ENCODE measurements at regions not wholly inside any gene's neighbourhood (a gene's known extent, or its start where the extent isn't known, plus 50 kb on each side); places are given as distances from the start of the nearest gene placed in this dataset.

DNA sequence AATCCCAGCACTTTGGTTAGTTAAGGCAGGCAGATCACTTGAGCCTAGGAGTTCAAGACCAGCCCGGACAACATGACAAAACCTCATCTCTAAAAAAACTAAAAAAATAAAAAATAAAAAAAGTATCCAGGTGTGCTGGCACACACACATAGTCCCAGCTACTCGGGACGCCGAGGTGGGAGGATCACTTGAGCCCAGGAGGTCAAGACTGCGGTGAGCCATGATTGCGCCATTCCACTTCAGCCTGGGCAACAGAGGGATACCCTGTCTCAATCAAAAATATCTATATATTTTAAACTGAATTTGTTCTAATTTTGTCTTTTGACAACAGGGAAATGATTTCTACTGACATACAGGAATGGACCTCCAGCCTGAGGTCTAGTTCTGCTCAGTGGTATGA lies 73.3 kb upstream of the MBOAT2 start:
- DNase-seq, result no peak
- no peaks in the 10 kb centered on the region for H3K4me1 ChIP-seq
- no peak overlapping the region for H3K4me3 ChIP-seq
- no peaks in the 10 kb centered on the region for H3K36me3 ChIP-seq
- H3K9me3 ChIP-seq (replicated peaks), result peaks cover 6% of the 10 kb centered on the region
- TF ChIP-seq, protein P1, sequence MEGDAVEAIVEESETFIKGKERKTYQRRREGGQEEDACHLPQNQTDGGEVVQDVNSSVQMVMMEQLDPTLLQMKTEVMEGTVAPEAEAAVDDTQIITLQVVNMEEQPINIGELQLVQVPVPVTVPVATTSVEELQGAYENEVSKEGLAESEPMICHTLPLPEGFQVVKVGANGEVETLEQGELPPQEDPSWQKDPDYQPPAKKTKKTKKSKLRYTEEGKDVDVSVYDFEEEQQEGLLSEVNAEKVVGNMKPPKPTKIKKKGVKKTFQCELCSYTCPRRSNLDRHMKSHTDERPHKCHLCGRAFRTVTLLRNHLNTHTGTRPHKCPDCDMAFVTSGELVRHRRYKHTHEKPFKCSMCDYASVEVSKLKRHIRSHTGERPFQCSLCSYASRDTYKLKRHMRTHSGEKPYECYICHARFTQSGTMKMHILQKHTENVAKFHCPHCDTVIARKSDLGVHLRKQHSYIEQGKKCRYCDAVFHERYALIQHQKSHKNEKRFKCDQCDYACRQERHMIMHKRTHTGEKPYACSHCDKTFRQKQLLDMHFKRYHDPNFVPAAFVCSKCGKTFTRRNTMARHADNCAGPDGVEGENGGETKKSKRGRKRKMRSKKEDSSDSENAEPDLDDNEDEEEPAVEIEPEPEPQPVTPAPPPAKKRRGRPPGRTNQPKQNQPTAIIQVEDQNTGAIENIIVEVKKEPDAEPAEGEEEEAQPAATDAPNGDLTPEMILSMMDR (IDR thresholded peaks at IDR 0.05; ENCODE audit: borderline replicate concordance), result no peak
- H3K27ac ChIP-seq (replicated peaks), result no peak overlapping the region
- peaks cover 6% of the 10 kb centered on the region for H3K27me3 ChIP-seq (ENCODE audit: low read depth)
- intact Hi-C loops (cut with micrococcal nuclease), result no loop called here

DNA sequence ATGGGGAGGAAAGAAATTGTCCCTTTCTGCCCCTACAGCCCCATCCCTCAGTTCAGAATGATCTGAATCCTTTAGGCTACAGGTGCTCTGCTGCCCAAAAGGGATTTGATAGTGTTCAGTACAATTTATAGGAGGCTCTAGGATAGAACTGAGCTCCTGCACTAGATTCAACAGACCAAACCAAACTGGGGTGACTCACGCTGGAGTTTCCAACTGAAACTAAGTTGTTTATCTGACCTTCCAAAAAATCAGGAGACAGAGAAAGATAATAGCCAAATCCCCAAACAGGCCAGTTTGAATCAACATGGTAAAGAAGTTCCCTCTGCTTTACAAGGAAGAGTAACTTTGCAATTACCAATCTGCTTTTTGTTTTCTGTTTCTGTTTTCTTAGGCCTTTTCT lies 72.7 kb upstream of the MBOAT2 start:
- Histone ChIP-seq H3K9me3 (replicated peaks) (peaks cover under 1% of the 10 kb centered on the region), H3K36me3 (no peaks in the 10 kb centered on the region), H3K27ac (replicated peaks) (no peak overlapping the region), H3K4me3 (no peak overlapping the region), H3K4me1 (no peaks in the 10 kb centered on the region), H3K27me3 (ENCODE audit: low read depth) (peaks cover 6% of the 10 kb centered on the region)
- TF ChIP-seq, protein P1 (IDR thresholded peaks at IDR 0.05; ENCODE audit: borderline replicate concordance), result no peak
- DNase-seq, result no peak
- intact Hi-C loops (cut with micrococcal nuclease), result no loop called here

DNA sequence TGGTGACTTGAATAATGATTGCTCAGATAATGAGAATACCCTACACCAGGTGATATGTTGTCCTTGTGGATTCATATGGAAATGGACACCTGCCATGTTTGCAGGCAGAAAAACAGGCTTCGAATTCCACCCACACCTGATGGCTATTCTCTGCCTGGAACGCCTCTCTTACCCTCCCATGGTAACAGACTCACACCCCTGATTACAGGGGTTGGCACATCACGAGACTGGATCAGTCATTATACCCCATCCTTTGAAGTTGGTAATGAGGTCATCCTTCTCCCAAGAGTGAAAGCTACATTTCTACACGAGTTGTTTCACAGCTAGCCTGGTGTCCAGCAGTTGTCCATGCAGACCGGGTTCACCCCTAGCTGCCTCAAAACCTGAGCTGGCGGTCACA lies 71.4 kb upstream of the MBOAT2 start:
- no peak overlapping the region for H3K27ac ChIP-seq (replicated peaks)
- no peak for DNase-seq
- intact Hi-C loops (cut with micrococcal nuclease), result no loop called here
- no peaks in the 10 kb centered on the region for H3K9me3 ChIP-seq (replicated peaks)
- TF ChIP-seq, protein P1 (IDR thresholded peaks at IDR 0.05; ENCODE audit: borderline replicate concordance), result no peak
- peaks cover 6% of the 10 kb centered on the region for H3K27me3 ChIP-seq (ENCODE audit: low read depth)
- no peaks in the 10 kb centered on the region for H3K4me1 ChIP-seq
- H3K4me3 ChIP-seq, result no peak overlapping the region
- H3K36me3 ChIP-seq, result no peaks in the 10 kb centered on the region

DNA sequence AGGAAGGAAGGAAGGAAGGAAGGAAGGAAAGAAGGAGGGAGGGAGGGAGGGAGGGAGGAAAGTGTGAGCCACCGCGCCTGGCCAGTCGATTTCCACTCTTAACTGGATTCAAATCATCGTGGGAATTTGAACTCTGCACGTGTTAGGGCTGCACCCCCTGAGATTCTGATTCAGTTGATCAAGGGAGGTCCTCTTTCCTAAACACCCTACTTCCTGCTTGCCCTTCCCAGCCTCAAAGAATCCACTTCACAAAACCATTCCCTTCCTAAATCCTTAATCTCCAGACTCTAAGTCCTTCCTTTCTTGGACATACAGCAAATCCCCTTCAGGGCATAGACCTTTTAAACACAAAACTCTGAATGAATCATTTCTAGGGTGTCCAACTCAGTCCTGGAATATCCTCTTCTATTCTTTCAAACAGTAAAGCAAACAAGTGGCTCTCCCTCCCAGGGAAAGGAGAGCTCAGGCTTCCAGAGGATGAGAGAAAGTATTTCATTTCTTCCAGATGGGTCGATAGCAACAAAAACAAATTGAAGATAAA lies 68.2 kb upstream of the MBOAT2 start:
- H3K27ac ChIP-seq (replicated peaks), result no peak overlapping the region
- H3K36me3 ChIP-seq, result no peaks in the 10 kb centered on the region
- DNase-seq, result no peak
- H3K9me3 ChIP-seq (replicated peaks), result peaks cover 26% of the 10 kb centered on the region
- H3K4me3 ChIP-seq, result no peak overlapping the region
- TF ChIP-seq, protein P1 (IDR thresholded peaks at IDR 0.05; ENCODE audit: borderline replicate concordance), result no peak
- H3K4me1 ChIP-seq, result no peaks in the 10 kb centered on the region
- H3K27me3 ChIP-seq (ENCODE audit: low read depth), result peaks cover 6% of the 10 kb centered on the region
- intact Hi-C loops (cut with micrococcal nuclease), result no loop called here

DNA sequence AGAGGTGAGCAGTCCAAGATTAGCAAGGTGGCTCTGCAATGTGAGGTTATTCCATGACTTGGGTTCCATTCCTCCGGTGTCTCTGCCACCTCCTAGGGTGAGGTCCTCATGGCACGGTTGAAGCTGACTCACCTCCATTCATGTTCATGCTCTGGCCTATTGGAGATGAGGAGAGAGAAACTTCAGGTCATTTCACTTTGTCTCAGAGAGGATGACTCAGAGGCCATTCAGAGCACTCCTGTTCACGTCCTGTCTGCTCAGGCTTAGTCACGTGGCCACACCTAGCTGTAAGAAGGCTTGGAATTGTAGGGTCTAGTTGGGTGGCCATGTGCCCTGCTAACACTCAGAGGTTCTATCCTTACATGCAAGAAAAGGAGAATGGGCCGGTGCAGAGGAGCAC lies 67.5 kb upstream of the MBOAT2 start:
- Histone ChIP-seq H3K4me1 (no peaks in the 10 kb centered on the region), H3K9me3 (replicated peaks) (peaks cover 32% of the 10 kb centered on the region), H3K27ac (replicated peaks) (no peak overlapping the region), H3K27me3 (ENCODE audit: low read depth) (peaks cover 6% of the 10 kb centered on the region), H3K36me3 (no peaks in the 10 kb centered on the region), H3K4me3 (no peak overlapping the region)
- intact Hi-C loops (cut with micrococcal nuclease), result no loop called here
- TF ChIP-seq, protein P1 (IDR thresholded peaks at IDR 0.05; ENCODE audit: borderline replicate concordance), result no peak
- DNase-seq, result no peak
